ENCODE measurements at regions not wholly inside any gene's neighbourhood (a gene's known extent, or its start where the extent isn't known, plus 50 kb on each side); places are given as distances from the start of the nearest gene placed in this dataset.

GRCh38 chr5:62138607-62139006, 167.4 kb upstream of the KIF2A start:
- no peak for TF ChIP-seq POLR2AphosphoS5 (IDR thresholded peaks at IDR 0.05; ENCODE audit: insufficient read depth in 1 of 2, low read depth in 1 of 2)
- TF ChIP-seq CTCF (IDR thresholded peaks at IDR 0.05) = no peak
- TF ChIP-seq POLR2A (IDR thresholded peaks at IDR 0.05) = no peak
- Histone ChIP-seq H3K27me3 (no peaks in the 10 kb centered on the region), H3K4me3 (no peak overlapping the region), H3K36me3 (no peaks in the 10 kb centered on the region), H3K4me1 (no peaks in the 10 kb centered on the region), H3K9me3 (no peaks in the 10 kb centered on the region), H3K27ac (no peak overlapping the region)
- no peak for DNase-seq (ENCODE audit: extremely low spot score in 2 of 2)
- intact Hi-C loops (cut with DNase I) = no loop called here

GRCh38 chr5:62139741-62140140, 166.3 kb upstream of the KIF2A start:
- intact Hi-C loops (cut with DNase I) = no loop called here
- H3K4me3 ChIP-seq = no peak overlapping the region
- H3K27me3 ChIP-seq = no peaks in the 10 kb centered on the region
- H3K36me3 ChIP-seq = no peaks in the 10 kb centered on the region
- no peaks in the 10 kb centered on the region for H3K9me3 ChIP-seq
- no peaks in the 10 kb centered on the region for H3K4me1 ChIP-seq
- H3K27ac ChIP-seq = no peak overlapping the region
- TF ChIP-seq POLR2A (IDR thresholded peaks at IDR 0.05) (no peak), POLR2AphosphoS5 (IDR thresholded peaks at IDR 0.05; ENCODE audit: insufficient read depth in 1 of 2, low read depth in 1 of 2) (no peak), CTCF (IDR thresholded peaks at IDR 0.05) (no peak)
- no peak for DNase-seq (ENCODE audit: extremely low spot score in 2 of 2)

GRCh38 chr5:62142351-62142750, 163.7 kb upstream of the KIF2A start:
- Histone ChIP-seq H3K4me3 (no peak overlapping the region), H3K36me3 (no peaks in the 10 kb centered on the region), H3K4me1 (no peaks in the 10 kb centered on the region), H3K27me3 (no peaks in the 10 kb centered on the region), H3K27ac (no peak overlapping the region), H3K9me3 (no peaks in the 10 kb centered on the region)
- TF ChIP-seq CTCF (IDR thresholded peaks at IDR 0.05) = no peak
- TF ChIP-seq POLR2AphosphoS5 (IDR thresholded peaks at IDR 0.05; ENCODE audit: insufficient read depth in 1 of 2, low read depth in 1 of 2) = no peak
- no peak for TF ChIP-seq POLR2A (IDR thresholded peaks at IDR 0.05)
- DNase-seq (ENCODE audit: extremely low spot score in 2 of 2) = no peak
- intact Hi-C loops (cut with DNase I) = no loop called here

- Histone ChIP-seq H3K27me3 (no peaks in the 10 kb centered on the region), H3K36me3 (no peaks in the 10 kb centered on the region), H3K4me1 (no peaks in the 10 kb centered on the region), H3K27ac (no peak overlapping the region), H3K4me3 (no peak overlapping the region), H3K9me3 (no peaks in the 10 kb centered on the region)
- intact Hi-C loops (cut with DNase I) = no loop called here
- TF ChIP-seq POLR2AphosphoS5 (IDR thresholded peaks at IDR 0.05; ENCODE audit: insufficient read depth in 1 of 2, low read depth in 1 of 2) = no peak
- no peak for TF ChIP-seq POLR2A (IDR thresholded peaks at IDR 0.05)
- no peak for TF ChIP-seq CTCF (IDR thresholded peaks at IDR 0.05)
- DNase-seq (ENCODE audit: extremely low spot score in 2 of 2) = no peak
Measured at GRCh38 chr5:62143268-62144229, 162.5 kb upstream of the KIF2A start.

GRCh38 chr5:62144401-62145022, 161.5 kb upstream of the KIF2A start:
- intact Hi-C loops (cut with DNase I) = no loop called here
- Histone ChIP-seq H3K9me3 (no peaks in the 10 kb centered on the region), H3K4me1 (no peaks in the 10 kb centered on the region), H3K4me3 (no peak overlapping the region), H3K27me3 (no peaks in the 10 kb centered on the region), H3K27ac (no peak overlapping the region), H3K36me3 (no peaks in the 10 kb centered on the region)
- DNase-seq (ENCODE audit: extremely low spot score in 2 of 2) = no peak
- TF ChIP-seq POLR2AphosphoS5 (IDR thresholded peaks at IDR 0.05; ENCODE audit: insufficient read depth in 1 of 2, low read depth in 1 of 2) (no peak), CTCF (IDR thresholded peaks at IDR 0.05) (no peak), POLR2A (IDR thresholded peaks at IDR 0.05) (no peak)

Measured in vagina (tissue), 2 donors.